Neural progenitor cell (in vitro differentiated cells): ENCODE measurements at regions not wholly inside any gene's neighbourhood (a gene's known extent, or its start where the extent isn't known, plus 50 kb on each side); places are given as distances from the start of the nearest gene placed in this dataset.

Source experiments
- DNase-seq: peaks from one replicate; pipeline ENCODE4 v3.0.0-alpha.2; 2016; ENCODE audit warnings: low spot score
- H2AFZ ChIP-seq: fragments of 200-600 bp; sonication (generic); replicated peaks from 2 replicates; pipeline ENCODE4 v1.6.1; 2016; ENCODE audit warnings: antibody characterized with exemption
- H3F3A ChIP-seq: fragments of 200-600 bp; sonication (generic); 2 replicates; pipeline ENCODE4 v1.6.1; 2016; ENCODE audit warnings: antibody characterized with exemption, low read depth
- H3K27ac ChIP-seq: fragments of 200-600 bp; sonication (generic); 2 replicates; pipeline ENCODE4 v1.5.1; 2016; ENCODE audit warnings: mild to moderate bottlenecking
- H3K27me3 ChIP-seq: fragments of 200-600 bp; sonication (generic); 2 replicates; pipeline ENCODE4 v1.6.1; 2016; ENCODE audit warnings: mild to moderate bottlenecking, moderate library complexity
- H3K36me3 ChIP-seq: fragments of 200-600 bp; sonication (generic); 2 replicates; pipeline ENCODE4 v1.5.1; 2016
- H3K4me1 ChIP-seq: fragments of 200-600 bp; sonication (generic); 2 replicates; pipeline ENCODE4 v1.6.1; 2016; ENCODE audit warnings: mixed run types
- H3K4me2 ChIP-seq: fragments of 200-600 bp; sonication (generic); 2 replicates; pipeline ENCODE4 v1.6.1; 2016
- H3K4me3 ChIP-seq: fragments of 200-600 bp; sonication (generic); 2 replicates; pipeline ENCODE4 v1.5.1; 2016
- H3K79me2 ChIP-seq: fragments of 200-600 bp; sonication (generic); 2 replicates; pipeline ENCODE4 v1.6.1; 2016; ENCODE audit warnings: low read depth
- H3K9ac ChIP-seq: fragments of 200-600 bp; sonication (generic); 2 replicates; pipeline ENCODE4 v1.6.1; 2016
- H3K9me3 ChIP-seq: fragments of 200-600 bp; sonication (generic); 2 replicates; pipeline ENCODE4 v1.5.1; 2016; ENCODE audit warnings: low read depth
- H4K20me1 ChIP-seq: fragments of 200-600 bp; sonication (generic); 2 replicates; pipeline ENCODE4 v1.6.1; 2016; ENCODE audit warnings: low read depth
- H3K27ac Mint-ChIP-seq: 3 replicates; pipeline ENCODE4 v1.8.0; 2021; ENCODE audit warnings: mixed read lengths
- H3K27me3 Mint-ChIP-seq: 2 replicates; pipeline ENCODE4 v1.8.0; 2022; ENCODE audit warnings: low read depth, mild to moderate bottlenecking, inconsistent platforms, moderate library complexity, mixed read lengths; ENCODE audit not compliant: insufficient read depth
- H3K36me3 Mint-ChIP-seq: 3 replicates; pipeline ENCODE4 v1.8.0; 2021; ENCODE audit warnings: mixed read lengths
- H3K4me1 Mint-ChIP-seq: 3 replicates; pipeline ENCODE4 v1.8.0; 2021; ENCODE audit warnings: mixed read lengths
- H3K4me3 Mint-ChIP-seq: 3 replicates; pipeline ENCODE4 v1.8.0; 2021; ENCODE audit warnings: mild to moderate bottlenecking, moderate library complexity, mixed read lengths
- H3K9me3 Mint-ChIP-seq: 3 replicates; pipeline ENCODE4 v1.8.0; 2020; ENCODE audit warnings: mixed read lengths
- EZH2 ChIP-seq: fragments of 200-600 bp; sonication (generic); IDR thresholded peaks from 2 replicates; pipeline ENCODE4 v1.6.1; 2017; ENCODE audit warnings: antibody characterized with exemption, mild to moderate bottlenecking, moderate library complexity
- EZH2phosphoT487 ChIP-seq: fragments of 200-600 bp; sonication (generic); IDR thresholded peaks from 2 replicates; pipeline ENCODE4 v1.6.1; 2017; ENCODE audit warnings: antibody characterized with exemption
- TF ChIP-seq, protein P1 (sequence below): fragments of 200-600 bp; sonication (generic); IDR thresholded peaks from 2 replicates; pipeline ENCODE4 v1.5.1; 2017; ENCODE audit warnings: antibody characterized with exemption, mild to moderate bottlenecking

DNA sequence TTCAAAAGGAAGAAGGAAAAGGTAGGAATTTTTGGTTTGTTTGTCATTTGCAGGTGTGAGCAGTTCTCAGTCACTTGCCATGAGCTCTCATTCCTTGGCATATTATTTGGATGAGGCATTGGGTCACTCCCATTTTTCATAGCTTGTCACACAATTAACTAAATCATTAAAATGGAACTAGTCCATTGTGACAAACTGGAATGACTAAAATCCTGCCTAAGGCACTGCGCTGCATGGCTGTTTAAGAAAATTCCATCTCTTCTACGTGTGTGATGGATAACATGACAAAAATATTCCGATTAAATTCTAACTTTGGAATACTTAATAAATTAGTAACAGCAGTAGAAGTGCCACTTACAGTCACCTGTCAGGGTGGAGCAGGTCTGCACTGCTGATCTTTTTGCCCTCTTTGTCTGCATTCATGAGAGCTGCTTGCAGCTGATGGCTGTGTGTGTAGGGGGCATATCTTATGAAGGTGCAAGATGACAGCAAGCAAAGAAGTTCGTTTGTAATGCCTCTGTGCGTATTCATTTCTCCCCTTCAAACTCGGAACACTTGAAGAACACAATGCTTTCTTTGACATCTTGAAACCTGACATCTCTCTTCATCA is 1292.6 kb upstream of the MAP3K7 start:
- no peak for DNase-seq
- Histone ChIP-seq H3K4me1 (no peaks in the 10 kb centered on the region), H3F3A (no peaks in the 10 kb centered on the region), H3K4me2 (no peak overlapping the region), H3K9me3 (no peaks in the 10 kb centered on the region), H4K20me1 (no peaks in the 10 kb centered on the region), H3K27me3 (no peaks in the 10 kb centered on the region), H3K36me3 (no peaks in the 10 kb centered on the region), H3K79me2 (no peaks in the 10 kb centered on the region), H2AFZ (no peak overlapping the region), H3K27ac (no peak overlapping the region), H3K4me3 (no peak overlapping the region), H3K9ac (no peak overlapping the region)
- Mint-ChIP-seq H3K27ac (no peak overlapping the region), H3K4me1 (no peaks in the 10 kb centered on the region), H3K27me3 (no peaks in the 10 kb centered on the region), H3K4me3 (no peak overlapping the region), H3K9me3 (peaks cover 15% of the 10 kb centered on the region), H3K36me3 (no peaks in the 10 kb centered on the region)
- no peak for TF ChIP-seq EZH2
- TF ChIP-seq, protein P1, sequence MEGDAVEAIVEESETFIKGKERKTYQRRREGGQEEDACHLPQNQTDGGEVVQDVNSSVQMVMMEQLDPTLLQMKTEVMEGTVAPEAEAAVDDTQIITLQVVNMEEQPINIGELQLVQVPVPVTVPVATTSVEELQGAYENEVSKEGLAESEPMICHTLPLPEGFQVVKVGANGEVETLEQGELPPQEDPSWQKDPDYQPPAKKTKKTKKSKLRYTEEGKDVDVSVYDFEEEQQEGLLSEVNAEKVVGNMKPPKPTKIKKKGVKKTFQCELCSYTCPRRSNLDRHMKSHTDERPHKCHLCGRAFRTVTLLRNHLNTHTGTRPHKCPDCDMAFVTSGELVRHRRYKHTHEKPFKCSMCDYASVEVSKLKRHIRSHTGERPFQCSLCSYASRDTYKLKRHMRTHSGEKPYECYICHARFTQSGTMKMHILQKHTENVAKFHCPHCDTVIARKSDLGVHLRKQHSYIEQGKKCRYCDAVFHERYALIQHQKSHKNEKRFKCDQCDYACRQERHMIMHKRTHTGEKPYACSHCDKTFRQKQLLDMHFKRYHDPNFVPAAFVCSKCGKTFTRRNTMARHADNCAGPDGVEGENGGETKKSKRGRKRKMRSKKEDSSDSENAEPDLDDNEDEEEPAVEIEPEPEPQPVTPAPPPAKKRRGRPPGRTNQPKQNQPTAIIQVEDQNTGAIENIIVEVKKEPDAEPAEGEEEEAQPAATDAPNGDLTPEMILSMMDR = no peak
- TF ChIP-seq EZH2phosphoT487 = no peak

DNA sequence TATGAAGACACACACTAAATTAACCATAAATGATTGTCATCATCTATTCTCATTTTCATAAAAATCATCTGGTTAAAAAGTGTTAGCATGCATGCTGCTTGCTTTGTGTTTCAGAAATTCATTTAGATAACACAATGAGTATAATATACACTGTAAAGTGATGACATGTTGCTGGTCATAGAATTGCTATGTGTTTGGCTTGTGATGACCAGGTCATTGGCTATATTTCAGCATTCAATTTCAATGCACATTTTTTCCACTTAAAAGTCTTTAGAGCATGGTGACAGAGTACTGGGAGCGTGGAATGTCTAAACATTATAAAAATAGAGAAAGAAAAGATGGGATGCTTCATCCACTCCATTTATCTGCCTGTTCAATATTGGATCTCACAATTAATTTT is 1291.1 kb upstream of the MAP3K7 start:
- no peaks in the 10 kb centered on the region for H3K36me3 ChIP-seq
- H3K4me2 ChIP-seq = no peak overlapping the region
- peaks cover 10% of the 10 kb centered on the region for H3K9me3 Mint-ChIP-seq
- H3K27ac ChIP-seq = no peak overlapping the region
- no peaks in the 10 kb centered on the region for H3K4me1 Mint-ChIP-seq
- H3K4me1 ChIP-seq = no peaks in the 10 kb centered on the region
- no peaks in the 10 kb centered on the region for H3K9me3 ChIP-seq
- H3K4me3 Mint-ChIP-seq = no peak overlapping the region
- no peaks in the 10 kb centered on the region for H3K27me3 ChIP-seq
- H2AFZ ChIP-seq = no peak overlapping the region
- H3K4me3 ChIP-seq = no peak overlapping the region
- no peak overlapping the region for H3K27ac Mint-ChIP-seq
- no peaks in the 10 kb centered on the region for H3F3A ChIP-seq
- no peaks in the 10 kb centered on the region for H4K20me1 ChIP-seq
- peaks cover 2% of the 10 kb centered on the region for H3K27me3 Mint-ChIP-seq
- no peak overlapping the region for H3K9ac ChIP-seq
- TF ChIP-seq, protein P1 = no peak
- TF ChIP-seq EZH2phosphoT487 (no peak), EZH2 (no peak)
- no peaks in the 10 kb centered on the region for H3K36me3 Mint-ChIP-seq
- no peaks in the 10 kb centered on the region for H3K79me2 ChIP-seq
- no peak for DNase-seq

DNA sequence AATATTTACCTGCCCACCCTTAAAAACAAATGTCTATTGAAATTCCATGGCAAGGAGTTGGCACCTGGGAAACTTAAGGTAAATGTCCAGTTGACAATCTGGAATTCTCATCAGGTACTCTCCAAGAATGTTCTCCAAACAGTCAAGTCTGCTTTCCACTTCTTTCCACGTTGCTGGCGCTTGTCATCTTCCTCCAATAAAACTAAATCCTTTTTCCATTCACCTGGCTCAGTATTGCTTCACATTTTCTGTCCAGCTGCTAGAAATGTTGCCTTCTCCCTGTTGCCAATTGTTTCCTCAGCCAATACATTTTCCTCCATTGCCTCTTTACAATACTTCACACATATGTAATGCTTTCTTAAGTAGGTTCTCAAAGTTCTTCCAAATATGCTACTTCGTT is 1288.1 kb upstream of the MAP3K7 start:
- H3K27me3 Mint-ChIP-seq = peaks cover 2% of the 10 kb centered on the region
- H3K36me3 ChIP-seq = no peaks in the 10 kb centered on the region
- H3K27ac ChIP-seq = no peak overlapping the region
- H3K27ac Mint-ChIP-seq = no peak overlapping the region
- no peak for TF ChIP-seq EZH2phosphoT487
- TF ChIP-seq, protein P1 = no peak
- no peak for TF ChIP-seq EZH2
- H3K4me2 ChIP-seq = no peak overlapping the region
- no peak overlapping the region for H3K9ac ChIP-seq
- DNase-seq = no peak
- no peaks in the 10 kb centered on the region for H3K27me3 ChIP-seq
- H3K4me1 Mint-ChIP-seq = no peaks in the 10 kb centered on the region
- H3K4me3 Mint-ChIP-seq = no peak overlapping the region
- H4K20me1 ChIP-seq = no peaks in the 10 kb centered on the region
- H3F3A ChIP-seq = no peaks in the 10 kb centered on the region
- no peaks in the 10 kb centered on the region for H3K9me3 ChIP-seq
- H3K79me2 ChIP-seq = no peaks in the 10 kb centered on the region
- peaks cover 3% of the 10 kb centered on the region for H3K9me3 Mint-ChIP-seq
- no peaks in the 10 kb centered on the region for H3K4me1 ChIP-seq
- no peak overlapping the region for H2AFZ ChIP-seq
- no peaks in the 10 kb centered on the region for H3K36me3 Mint-ChIP-seq
- no peak overlapping the region for H3K4me3 ChIP-seq
